ENCODE measurements at regions not wholly inside any gene's neighbourhood (a gene's known extent, or its start where the extent isn't known, plus 50 kb on each side); places are given as distances from the start of the nearest gene placed in this dataset.

DNA sequence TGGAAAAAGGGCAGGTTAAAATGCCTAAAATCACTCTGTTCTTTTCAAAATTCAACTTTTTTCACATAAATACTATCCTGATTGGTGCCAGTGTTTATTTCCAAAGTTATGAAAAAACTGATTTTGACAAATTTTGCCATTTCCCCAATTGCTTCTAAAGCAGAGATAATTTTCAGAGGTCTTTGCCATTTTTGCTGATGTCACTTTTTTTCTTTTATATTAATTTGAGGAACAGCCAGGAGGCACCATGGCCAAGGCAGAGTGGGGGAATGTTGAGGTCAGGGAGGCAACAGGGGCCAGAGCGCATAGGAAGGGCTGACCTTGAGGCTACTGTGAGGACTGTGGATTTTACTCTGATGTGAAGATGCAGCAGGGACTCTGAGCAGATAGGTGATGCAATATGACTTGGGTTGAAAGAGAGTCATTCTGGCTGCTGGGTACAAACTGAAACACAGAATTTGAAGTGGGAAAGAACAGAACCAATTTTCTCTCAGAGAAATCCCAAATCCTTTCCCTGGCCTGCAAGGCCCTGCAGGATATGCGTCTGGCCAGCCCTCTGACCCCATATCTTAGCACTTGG lies 75.1 kb upstream of the LDAH start:
- H3K27me3 Mint-ChIP-seq (ENCODE audit: unreplicated experiment): peaks cover 61% of the 10 kb centered on the region
- peaks cover 6% of the 10 kb centered on the region for H3K9me3 Mint-ChIP-seq (ENCODE audit: unreplicated experiment)
- no peak overlapping the region for H3K4me3 Mint-ChIP-seq (ENCODE audit: unreplicated experiment)

DNA sequence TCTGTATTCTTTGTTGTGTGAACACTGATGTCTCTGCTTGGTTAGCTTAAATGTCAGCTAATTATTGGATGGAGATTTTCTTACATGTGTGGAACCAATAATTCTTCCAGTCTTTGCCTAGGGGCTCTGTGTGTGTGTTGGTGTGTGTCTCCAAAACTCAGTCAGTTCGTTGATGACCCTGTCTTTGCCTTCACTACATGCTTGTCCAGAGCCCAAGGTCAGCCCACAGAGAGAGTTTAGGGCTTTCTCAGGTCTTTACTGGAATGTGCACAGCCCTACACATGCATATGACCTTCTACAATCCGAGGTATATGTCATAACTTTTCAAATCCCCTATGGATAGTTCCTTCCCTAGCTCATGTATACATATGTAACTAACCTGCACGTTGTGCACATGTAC lies 74.1 kb upstream of the LDAH start:
- Mint-ChIP-seq H3K27me3 (ENCODE audit: unreplicated experiment) (peaks cover 69% of the 10 kb centered on the region), H3K36me3 (ENCODE audit: unreplicated experiment) (no peaks in the 10 kb centered on the region), H3K4me1 (ENCODE audit: unreplicated experiment) (no peaks in the 10 kb centered on the region), H3K9me3 (ENCODE audit: unreplicated experiment) (peaks cover 6% of the 10 kb centered on the region), H3K4me3 (ENCODE audit: unreplicated experiment) (no peak overlapping the region), H3K27ac (ENCODE audit: unreplicated experiment) (no peak overlapping the region)
- TF ChIP-seq, protein P1, sequence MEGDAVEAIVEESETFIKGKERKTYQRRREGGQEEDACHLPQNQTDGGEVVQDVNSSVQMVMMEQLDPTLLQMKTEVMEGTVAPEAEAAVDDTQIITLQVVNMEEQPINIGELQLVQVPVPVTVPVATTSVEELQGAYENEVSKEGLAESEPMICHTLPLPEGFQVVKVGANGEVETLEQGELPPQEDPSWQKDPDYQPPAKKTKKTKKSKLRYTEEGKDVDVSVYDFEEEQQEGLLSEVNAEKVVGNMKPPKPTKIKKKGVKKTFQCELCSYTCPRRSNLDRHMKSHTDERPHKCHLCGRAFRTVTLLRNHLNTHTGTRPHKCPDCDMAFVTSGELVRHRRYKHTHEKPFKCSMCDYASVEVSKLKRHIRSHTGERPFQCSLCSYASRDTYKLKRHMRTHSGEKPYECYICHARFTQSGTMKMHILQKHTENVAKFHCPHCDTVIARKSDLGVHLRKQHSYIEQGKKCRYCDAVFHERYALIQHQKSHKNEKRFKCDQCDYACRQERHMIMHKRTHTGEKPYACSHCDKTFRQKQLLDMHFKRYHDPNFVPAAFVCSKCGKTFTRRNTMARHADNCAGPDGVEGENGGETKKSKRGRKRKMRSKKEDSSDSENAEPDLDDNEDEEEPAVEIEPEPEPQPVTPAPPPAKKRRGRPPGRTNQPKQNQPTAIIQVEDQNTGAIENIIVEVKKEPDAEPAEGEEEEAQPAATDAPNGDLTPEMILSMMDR (IDR thresholded peaks at IDR 0.05): no peak
- no peak for DNase-seq (ENCODE audit: extremely low spot score, unreplicated experiment)

More for the DNA sequence above, 75.1 kb upstream of the LDAH start:
- no peaks in the 10 kb centered on the region for H3K36me3 Mint-ChIP-seq (ENCODE audit: unreplicated experiment)
- H3K4me1 Mint-ChIP-seq (ENCODE audit: unreplicated experiment): no peaks in the 10 kb centered on the region
- TF ChIP-seq, protein P1 (IDR thresholded peaks at IDR 0.05): no peak
- no peak for DNase-seq (ENCODE audit: extremely low spot score, unreplicated experiment)
- H3K27ac Mint-ChIP-seq (ENCODE audit: unreplicated experiment): no peak overlapping the region

DNA sequence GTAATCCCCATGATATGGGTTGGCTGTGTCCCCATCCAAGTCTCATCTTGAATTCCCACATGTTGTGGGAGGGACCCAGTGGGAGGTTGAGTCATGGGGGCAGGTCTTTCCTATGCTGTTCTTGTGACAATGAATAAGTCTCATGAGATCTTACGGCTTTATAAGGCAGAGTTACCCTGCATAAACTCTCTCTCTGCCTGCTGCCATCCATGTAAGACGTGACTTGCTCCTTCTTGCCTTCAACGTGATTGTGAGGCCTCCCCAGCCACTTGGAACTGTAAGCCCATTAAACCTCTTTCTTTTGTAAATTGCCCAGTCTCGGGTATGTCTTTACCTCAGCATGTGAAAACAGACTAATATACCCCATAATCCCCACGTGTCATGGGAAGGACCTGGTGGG lies 61.9 kb upstream of the LDAH start:
- Mint-ChIP-seq H3K36me3 (ENCODE audit: unreplicated experiment) (peaks cover 2% of the 10 kb centered on the region), H3K27me3 (ENCODE audit: unreplicated experiment) (peaks cover 16% of the 10 kb centered on the region), H3K4me3 (ENCODE audit: unreplicated experiment) (no peak overlapping the region), H3K4me1 (ENCODE audit: unreplicated experiment) (no peaks in the 10 kb centered on the region), H3K27ac (ENCODE audit: unreplicated experiment) (no peak overlapping the region), H3K9me3 (ENCODE audit: unreplicated experiment) (no peaks in the 10 kb centered on the region)
- no peak for DNase-seq (ENCODE audit: extremely low spot score, unreplicated experiment)
- TF ChIP-seq, protein P1 (IDR thresholded peaks at IDR 0.05): no peak

DNA sequence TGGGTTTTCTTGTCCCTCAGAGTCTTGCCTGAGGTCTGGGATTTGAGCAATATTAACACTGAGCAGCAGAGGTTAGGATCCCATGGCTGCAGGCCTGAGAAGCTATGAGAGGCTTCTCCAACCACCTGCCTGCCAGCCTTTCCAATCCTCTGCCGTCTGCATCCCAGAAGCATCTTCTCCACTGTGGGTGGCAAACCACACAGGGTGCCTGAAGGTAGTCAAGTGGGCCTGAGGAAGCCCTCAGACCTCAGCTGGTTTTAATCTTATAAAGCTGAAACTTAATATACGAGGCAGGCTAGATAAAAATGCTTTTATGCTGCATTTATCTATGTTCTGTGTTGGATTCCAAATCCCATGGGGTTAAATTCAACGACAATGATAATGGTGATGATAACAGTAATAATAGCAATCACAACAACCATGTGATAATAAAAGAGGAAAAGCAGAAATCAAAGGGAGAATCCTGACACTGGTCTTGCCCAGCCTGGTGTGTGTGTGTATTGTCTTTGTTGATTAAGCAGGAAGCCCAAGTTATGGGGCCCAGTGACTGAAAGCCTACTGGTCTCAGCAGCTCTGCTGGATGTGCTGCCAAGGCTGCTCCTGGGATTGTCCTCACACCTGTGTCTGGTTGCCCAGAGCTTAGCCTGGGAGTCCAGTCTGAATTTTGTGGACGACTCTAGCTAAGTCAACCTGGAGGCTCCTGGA lies 59.7 kb upstream of the LDAH start:
- peaks cover 16% of the 10 kb centered on the region for H3K27me3 Mint-ChIP-seq (ENCODE audit: unreplicated experiment)
- H3K27ac Mint-ChIP-seq (ENCODE audit: unreplicated experiment): no peak overlapping the region
- peaks cover 2% of the 10 kb centered on the region for H3K36me3 Mint-ChIP-seq (ENCODE audit: unreplicated experiment)
- TF ChIP-seq, protein P1 (IDR thresholded peaks at IDR 0.05): no peak
- H3K9me3 Mint-ChIP-seq (ENCODE audit: unreplicated experiment): no peaks in the 10 kb centered on the region
- H3K4me3 Mint-ChIP-seq (ENCODE audit: unreplicated experiment): no peak overlapping the region
- no peak for DNase-seq (ENCODE audit: extremely low spot score, unreplicated experiment)
- H3K4me1 Mint-ChIP-seq (ENCODE audit: unreplicated experiment): no peaks in the 10 kb centered on the region

DNA sequence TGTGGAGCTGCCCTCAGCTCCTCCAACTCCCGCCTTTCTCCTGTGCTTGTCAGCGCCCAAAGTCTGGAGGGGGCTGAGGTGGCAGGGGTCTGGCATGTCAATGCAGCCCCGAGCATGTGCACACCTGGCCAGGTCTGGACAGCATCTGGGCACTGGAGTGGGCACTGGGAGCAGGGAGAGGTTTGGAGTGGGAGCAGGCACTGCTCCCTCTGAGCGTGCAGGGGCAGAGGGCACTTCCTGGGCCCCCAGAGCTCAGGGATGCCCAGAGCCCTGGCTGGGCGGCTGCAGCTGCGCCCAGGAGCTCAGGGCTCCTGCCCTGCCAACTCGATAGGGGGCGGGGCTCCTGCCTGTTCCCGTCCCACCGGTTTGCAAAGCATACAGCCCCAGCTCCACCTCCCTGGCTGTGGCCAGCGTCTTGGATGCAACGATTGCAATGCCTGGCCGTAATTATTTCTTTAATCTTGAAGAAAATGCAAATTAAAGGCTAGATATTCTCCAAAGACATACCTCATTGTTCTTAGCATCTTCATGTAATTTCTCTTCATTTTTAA lies 57.4 kb upstream of the LDAH start:
- Mint-ChIP-seq H3K4me1 (ENCODE audit: unreplicated experiment) (no peaks in the 10 kb centered on the region), H3K27ac (ENCODE audit: unreplicated experiment) (no peak overlapping the region), H3K9me3 (ENCODE audit: unreplicated experiment) (no peaks in the 10 kb centered on the region), H3K27me3 (ENCODE audit: unreplicated experiment) (peaks cover 26% of the 10 kb centered on the region), H3K4me3 (ENCODE audit: unreplicated experiment) (no peak overlapping the region), H3K36me3 (ENCODE audit: unreplicated experiment) (peaks cover 2% of the 10 kb centered on the region)
- TF ChIP-seq, protein P1 (IDR thresholded peaks at IDR 0.05): no peak
- no peak for DNase-seq (ENCODE audit: extremely low spot score, unreplicated experiment)

Measured in osteocyte (in vitro differentiated cells).